ENCODE measurements at regions not wholly inside any gene's neighbourhood (a gene's known extent, or its start where the extent isn't known, plus 50 kb on each side); places are given as distances from the start of the nearest gene placed in this dataset.
"Not testable (repeated sequence)": the region's sequence is repeated elsewhere in the genome, so short reads cannot be mapped to it uniquely, and the experiment has no call there.

- DNase-seq (ENCODE audit: low read depth), result no peak
Measured at GRCh38 chr2:180695586-180696401, 284.6 kb upstream of the UBE2E3 start.

- DNase-seq (ENCODE audit: low read depth), result no peak
Measured at GRCh38 chr2:180694445-180695421, 285.7 kb upstream of the UBE2E3 start.

- DNase-seq (ENCODE audit: low read depth), result no peak
Measured at GRCh38 chr2:180692322-180692721, 288.1 kb upstream of the UBE2E3 start.

- DNase-seq (ENCODE audit: low read depth), result not testable (repeated sequence)
Measured at GRCh38 chr2:180691855-180692223, 288.6 kb upstream of the UBE2E3 start.

GRCh38 chr2:180691186-180691854 lies 289.1 kb upstream of the UBE2E3 start:
- DNase-seq (ENCODE audit: low read depth), result not testable (repeated sequence)

DNA sequence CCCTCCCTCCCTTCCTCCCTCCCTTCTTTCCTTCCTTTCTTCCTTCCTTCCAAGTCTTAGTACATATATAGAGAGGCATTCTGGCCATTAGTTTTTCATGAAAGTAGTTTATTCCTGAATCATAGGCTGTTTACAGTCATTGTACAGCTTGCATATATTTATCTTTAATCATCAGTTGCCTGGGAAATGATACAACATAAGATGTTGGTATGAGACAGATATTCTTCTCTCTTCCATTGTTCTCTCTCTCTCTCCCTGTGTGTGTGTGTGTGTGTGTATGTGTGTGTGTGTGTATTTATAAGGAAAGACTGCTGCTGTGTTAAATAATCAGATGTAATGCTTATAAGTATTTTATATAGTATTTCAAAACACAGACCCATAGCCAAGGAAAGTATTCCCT lies 289.8 kb upstream of the UBE2E3 start:
- no peak for DNase-seq (ENCODE audit: low read depth)

GRCh38 chr2:180682871-180683270 lies 297.5 kb upstream of the UBE2E3 start:
- DNase-seq (ENCODE audit: low read depth), result no peak

GRCh38 chr2:180679693-180680092 lies 300.7 kb upstream of the UBE2E3 start:
- DNase-seq (ENCODE audit: low read depth), result no peak

GRCh38 chr2:180678625-180678972 lies 301.8 kb upstream of the UBE2E3 start:
- DNase-seq (ENCODE audit: low read depth), result no peak

- no peak for DNase-seq (ENCODE audit: low read depth)
Measured at GRCh38 chr2:180677930-180678624, 302.3 kb upstream of the UBE2E3 start.

GRCh38 chr2:180677200-180677599 lies 303.2 kb upstream of the UBE2E3 start:
- no peak for DNase-seq (ENCODE audit: low read depth)

- DNase-seq (ENCODE audit: low read depth), result no peak
Measured at GRCh38 chr2:180676520-180677025, 303.8 kb upstream of the UBE2E3 start.

- DNase-seq (ENCODE audit: low read depth), result no peak
Measured at GRCh38 chr2:180675170-180675569, 305.2 kb upstream of the UBE2E3 start.

DNA sequence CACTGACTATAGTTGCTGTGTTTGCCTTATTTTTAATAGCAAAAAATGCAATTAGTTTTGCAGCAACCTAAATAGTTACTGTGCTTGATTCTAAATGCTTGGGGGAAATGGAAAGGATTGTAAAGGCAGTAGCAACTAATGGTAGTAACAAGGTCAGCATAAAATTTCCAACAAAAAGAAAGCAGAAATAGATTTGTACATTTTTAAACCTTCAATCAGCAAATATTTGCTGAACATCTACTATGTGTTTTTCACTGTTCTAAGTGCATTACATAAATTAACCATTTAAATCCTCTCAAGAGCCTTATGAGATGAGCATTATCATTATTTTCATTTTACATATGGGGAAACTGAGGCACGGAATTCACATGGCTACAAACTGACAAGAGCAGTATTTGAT lies 308.0 kb upstream of the UBE2E3 start:
- no peak for DNase-seq (ENCODE audit: low read depth)

DNA sequence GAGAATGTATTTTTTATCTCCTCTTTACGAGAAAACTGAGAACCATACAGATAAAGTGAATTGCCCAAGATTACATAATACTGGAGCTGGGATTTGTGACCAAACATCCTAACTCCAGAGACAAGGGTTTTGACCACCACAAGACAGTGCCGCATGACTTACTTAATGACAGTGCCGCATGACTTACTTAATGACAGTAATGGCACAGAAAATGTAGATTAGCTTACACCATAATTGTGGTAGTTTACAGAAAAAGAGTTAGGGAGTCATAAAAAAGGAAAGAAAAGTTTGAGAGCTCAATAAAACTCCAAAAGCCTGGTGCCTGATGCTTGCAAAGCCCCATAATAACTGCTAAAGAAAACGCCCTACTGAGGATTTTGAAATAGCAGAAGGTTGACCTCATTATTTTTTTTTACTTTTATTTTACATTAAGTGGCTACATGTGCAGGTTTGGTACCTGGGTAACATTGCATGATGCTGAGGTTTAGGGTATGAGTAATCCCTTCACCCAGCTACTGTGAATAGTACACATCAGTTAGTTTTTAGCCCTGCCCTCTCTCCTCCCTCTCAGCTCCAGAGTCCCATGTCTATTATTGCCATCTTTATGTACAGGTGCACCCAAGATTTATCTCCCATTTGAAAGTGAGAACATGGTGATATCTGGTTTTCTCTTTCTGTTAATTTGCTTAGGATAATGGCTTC lies 310.0 kb upstream of the UBE2E3 start:
- no peak for DNase-seq (ENCODE audit: low read depth)

- DNase-seq (ENCODE audit: low read depth), result no peak
Measured at GRCh38 chr2:180669016-180669415, 311.4 kb upstream of the UBE2E3 start.

GRCh38 chr2:180664507-180664906 lies 315.9 kb upstream of the UBE2E3 start:
- DNase-seq (ENCODE audit: low read depth), result no peak

DNA sequence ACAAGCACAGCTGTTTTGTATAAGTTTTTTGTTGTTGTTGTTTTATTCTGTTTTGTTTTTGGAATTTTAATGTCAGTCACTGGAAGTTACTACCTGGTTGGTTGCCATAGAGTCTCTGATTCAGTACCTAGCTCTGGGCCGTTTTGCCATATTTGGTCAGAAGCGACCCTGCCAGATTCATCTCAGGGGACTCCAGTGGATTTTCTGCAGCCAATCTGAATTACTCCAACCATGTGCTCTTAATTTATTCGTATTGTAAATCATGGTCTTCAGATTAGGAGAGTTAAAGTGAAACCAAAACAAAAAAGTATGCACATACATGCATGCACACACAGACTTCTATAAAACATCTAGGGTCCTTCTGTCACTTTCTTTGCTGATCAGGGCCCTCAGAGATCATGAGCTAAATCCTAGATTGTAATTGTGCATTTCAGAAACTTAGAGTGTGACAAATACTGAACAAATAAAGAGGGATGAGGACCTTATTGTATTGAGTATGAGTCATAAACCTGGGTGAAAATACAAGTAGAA lies 317.4 kb upstream of the UBE2E3 start:
- no peak for DNase-seq (ENCODE audit: low read depth)

- DNase-seq (ENCODE audit: low read depth), result no peak
Measured at GRCh38 chr2:180662521-180662920, 317.9 kb upstream of the UBE2E3 start.

- DNase-seq (ENCODE audit: low read depth), result no peak
Measured at GRCh38 chr2:180661686-180662030, 318.7 kb upstream of the UBE2E3 start.
